HEK293T (cell line): ENCODE measurements at regions not wholly inside any gene's neighbourhood (a gene's known extent, or its start where the extent isn't known, plus 50 kb on each side); places are given as distances from the start of the nearest gene placed in this dataset.

ENCODE experiments used
- ELF4 ChIP-seq: fragments of 450-650 bp; IDR thresholded peaks from 2 replicates; pipeline ENCODE4 v1.6.1; 2017; ENCODE audit warnings: antibody characterized with exemption
- FOXM1 ChIP-seq: fragments of 450-650 bp; IDR thresholded peaks from 2 replicates; pipeline ENCODE4 v1.6.1; 2017; ENCODE audit warnings: mild to moderate bottlenecking, borderline replicate concordance
- SP1 ChIP-seq: fragments of 450-650 bp; IDR thresholded peaks from 2 replicates; pipeline ENCODE4 v1.6.1; 2017

DNA sequence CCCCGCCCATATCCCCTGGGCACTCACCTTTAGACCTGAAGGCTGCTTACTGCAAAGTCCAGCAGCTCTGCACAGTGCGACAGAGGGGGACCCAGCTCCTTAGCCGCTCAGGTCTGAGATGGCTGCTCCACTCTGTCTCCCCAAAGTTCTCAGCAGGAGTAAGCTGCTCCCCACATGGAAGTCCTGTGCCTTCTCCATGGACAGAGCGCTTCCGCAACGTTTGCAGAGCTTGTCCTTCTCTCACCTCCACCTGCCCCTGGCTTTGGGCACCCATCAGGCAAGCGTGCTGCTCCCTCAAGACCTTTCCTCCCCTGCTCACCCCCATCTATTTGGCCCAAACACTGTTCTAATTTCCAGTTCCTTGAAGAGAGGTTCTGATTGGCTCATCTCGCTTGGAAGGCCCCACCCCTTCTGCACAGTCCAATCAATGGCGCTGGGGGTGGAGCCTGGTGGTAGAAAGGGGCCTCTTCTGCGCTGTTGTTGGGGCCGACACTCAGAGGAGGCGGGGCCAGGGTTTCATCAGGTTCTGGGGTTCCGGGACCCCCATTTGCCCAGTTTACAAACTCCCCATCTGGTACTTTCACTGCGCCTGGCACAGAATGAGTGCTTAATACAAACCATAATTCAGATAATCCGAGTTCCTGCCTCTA lies 137.2 kb downstream of the CYLD start:
- TF ChIP-seq SP1 (no peak), ELF4 (no peak), FOXM1 (no peak)
